DOHH2 (cell line): ENCODE measurements at regions not wholly inside any gene's neighbourhood (a gene's known extent, or its start where the extent isn't known, plus 50 kb on each side); places are given as distances from the start of the nearest gene placed in this dataset.

Experiments
- EZH2phosphoT487 ChIP-seq: fragments of 200-600 bp; sonication (generic); IDR thresholded peaks from 2 replicates; pipeline ENCODE4 v1.6.1; 2017; ENCODE audit warnings: borderline replicate concordance, mild to moderate bottlenecking, antibody characterized with exemption, low read length, moderate library complexity, mixed read lengths
- TF ChIP-seq, protein P1 (sequence below): fragments of 200-600 bp; sonication (generic); IDR thresholded peaks from one replicate; pipeline ENCODE4 v1.5.1; 2014; ENCODE audit warnings: antibody characterized with exemption, mild to moderate bottlenecking, low read depth, low read length; ENCODE audit not compliant: poor library complexity, severe bottlenecking

DNA sequence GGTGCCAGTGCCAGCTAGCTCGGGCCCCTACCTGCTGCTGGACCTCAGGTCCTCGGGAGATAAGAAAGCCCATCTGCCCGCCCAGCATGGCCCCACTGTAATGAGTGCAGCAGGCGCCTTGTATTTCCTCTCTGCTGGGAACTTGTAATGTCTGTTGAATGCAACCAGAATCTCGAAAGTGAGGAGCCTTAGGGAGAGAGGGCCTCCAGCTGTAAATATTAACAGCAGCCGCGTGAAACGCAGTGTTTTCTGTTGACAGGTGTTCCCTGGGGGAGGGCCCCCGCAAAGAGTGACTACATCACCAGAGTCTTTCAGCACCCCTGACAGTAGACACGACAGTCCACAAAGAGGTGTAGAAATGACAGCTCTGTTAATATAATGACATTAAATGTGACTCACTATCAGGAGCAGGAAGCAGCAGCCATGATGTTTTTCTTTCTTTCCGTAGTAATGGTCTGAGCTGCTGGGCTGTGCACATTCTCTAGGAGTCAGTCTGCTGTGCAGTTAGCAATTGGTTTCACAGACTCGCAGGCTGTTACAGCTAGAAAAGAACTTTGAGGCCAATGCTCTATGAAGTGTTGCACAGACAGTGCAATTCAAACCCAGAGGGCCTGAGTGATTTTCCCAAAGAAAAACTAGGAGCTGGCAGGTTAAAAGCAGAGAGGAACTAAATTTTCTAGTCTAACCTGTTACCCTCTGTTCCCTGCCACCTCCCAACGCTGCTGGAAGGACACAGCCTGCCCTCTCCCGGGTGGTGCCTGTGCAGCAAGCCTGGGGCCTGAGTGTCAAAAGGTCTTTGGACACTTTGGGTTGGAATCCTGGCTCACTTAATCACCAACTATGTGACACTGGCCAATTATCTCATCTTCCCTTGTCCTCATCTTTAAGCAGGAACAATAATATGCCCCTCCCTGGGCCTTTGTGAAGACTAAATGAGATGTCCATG lies 58.6 kb upstream of the WASF3 start:
- TF ChIP-seq, protein P1, sequence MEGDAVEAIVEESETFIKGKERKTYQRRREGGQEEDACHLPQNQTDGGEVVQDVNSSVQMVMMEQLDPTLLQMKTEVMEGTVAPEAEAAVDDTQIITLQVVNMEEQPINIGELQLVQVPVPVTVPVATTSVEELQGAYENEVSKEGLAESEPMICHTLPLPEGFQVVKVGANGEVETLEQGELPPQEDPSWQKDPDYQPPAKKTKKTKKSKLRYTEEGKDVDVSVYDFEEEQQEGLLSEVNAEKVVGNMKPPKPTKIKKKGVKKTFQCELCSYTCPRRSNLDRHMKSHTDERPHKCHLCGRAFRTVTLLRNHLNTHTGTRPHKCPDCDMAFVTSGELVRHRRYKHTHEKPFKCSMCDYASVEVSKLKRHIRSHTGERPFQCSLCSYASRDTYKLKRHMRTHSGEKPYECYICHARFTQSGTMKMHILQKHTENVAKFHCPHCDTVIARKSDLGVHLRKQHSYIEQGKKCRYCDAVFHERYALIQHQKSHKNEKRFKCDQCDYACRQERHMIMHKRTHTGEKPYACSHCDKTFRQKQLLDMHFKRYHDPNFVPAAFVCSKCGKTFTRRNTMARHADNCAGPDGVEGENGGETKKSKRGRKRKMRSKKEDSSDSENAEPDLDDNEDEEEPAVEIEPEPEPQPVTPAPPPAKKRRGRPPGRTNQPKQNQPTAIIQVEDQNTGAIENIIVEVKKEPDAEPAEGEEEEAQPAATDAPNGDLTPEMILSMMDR = no peak
- TF ChIP-seq EZH2phosphoT487 = no peak
